H1 (cell line): ENCODE measurements at regions not wholly inside any gene's neighbourhood (a gene's known extent, or its start where the extent isn't known, plus 50 kb on each side); places are given as distances from the start of the nearest gene placed in this dataset.

Experiments used
- CTCF ChIA-PET: fragments of 300-600 bp; sonication (Branson Sonifier 250); formaldehyde crosslinking; loops from one replicate; lab custom pipeline; 2021; ENCODE audit not compliant: partially characterized antibody; lab: Charles Lee
- POLR2A ChIA-PET: fragments of 300-600 bp; sonication (Branson Sonifier 250); formaldehyde crosslinking; loops from one replicate; lab custom pipeline; 2021; ENCODE audit warnings: inconsistent platforms; ENCODE audit not compliant: partially characterized antibody; lab: Charles Lee
- DNase-seq, 2 experiments: peaks; one replicate each; pipeline versions ENCODE4 v3.0.0 to v3.0.0-alpha.2; 2010 to 2022; ENCODE audit warnings: low spot score in 2 of 2, low read depth in 1 of 2, mixed read lengths in 1 of 2
- FAIRE-seq: peaks from 2 replicates; lab custom pipeline; 2011; peaks lifted over from hg19 to GRCh38; lab: Jason Lieb, UNC
- H2AFZ ChIP-seq: 2 replicates; pipeline ENCODE4 v1.8.1; 2012; ENCODE audit warnings: low read length, inconsistent platforms
- H2AK5ac ChIP-seq: 2 replicates; pipeline ENCODE4 v1.6.1; 2013; ENCODE audit warnings: low read depth, low read length
- H2BK120ac ChIP-seq: replicated peaks from 2 replicates; pipeline ENCODE3; 2013; ENCODE audit warnings: low read depth, low read length, inconsistent platforms
- H2BK12ac ChIP-seq: 2 replicates; pipeline ENCODE4 v1.6.1; 2013; ENCODE audit warnings: low read depth, low read length
- H2BK15ac ChIP-seq: 2 replicates; pipeline ENCODE4 v1.6.1; 2013; ENCODE audit warnings: low read length
- H2BK20ac ChIP-seq: 2 replicates; pipeline ENCODE4 v1.6.1; 2013; ENCODE audit warnings: low read length
- H2BK5ac ChIP-seq: 2 replicates; pipeline ENCODE4 v1.6.1; 2013; ENCODE audit warnings: low read depth, low read length
- H3K14ac ChIP-seq: 2 replicates; pipeline ENCODE4 v1.6.1; 2013; ENCODE audit warnings: inconsistent platforms; ENCODE audit not compliant: insufficient read length
- H3K18ac ChIP-seq: 2 replicates; pipeline ENCODE4 v1.6.1; 2013; ENCODE audit warnings: low read length; ENCODE audit errors: extremely low read depth
- H3K23ac ChIP-seq: 2 replicates; pipeline ENCODE4 v1.6.1; 2013; ENCODE audit warnings: inconsistent platforms; ENCODE audit not compliant: insufficient read length
- H3K23me2 ChIP-seq: 2 replicates; pipeline ENCODE4 v1.6.1; 2013; ENCODE audit warnings: low read depth, low read length
- H3K27ac ChIP-seq: 2 replicates; pipeline ENCODE4 v1.6.1; 2011; ENCODE audit warnings: low read depth, low read length, inconsistent platforms
- H3K27me3 ChIP-seq, 4 experiments: replicated peaks in 1 of 4; 1 replicate in 1 of 4; 2 replicates in 3 of 4; pipeline versions ENCODE4 v1.6.1 to v1.8.1; 2011 to 2013; ENCODE audit warnings: low read length in 3 of 4, mild to moderate bottlenecking in 3 of 4, inconsistent platforms in 2 of 4, mixed read lengths in 2 of 4, moderate library complexity in 1 of 4; ENCODE audit not compliant: control insufficient read depth in 3 of 4, insufficient read depth in 3 of 4; ENCODE audit errors: extremely low read depth in 1 of 4
- H3K36me3 ChIP-seq, 4 experiments: 2 replicates each; pipeline versions ENCODE4 v1.6.1 to v1.8.1; 2011 to 2013; ENCODE audit warnings: mild to moderate bottlenecking in 4 of 4, low read length in 3 of 4, moderate library complexity in 2 of 4, control low read depth in 1 of 4, inconsistent platforms in 1 of 4; ENCODE audit not compliant: insufficient read depth in 4 of 4, control insufficient read depth in 2 of 4
- H3K4ac ChIP-seq: replicated peaks from 2 replicates; pipeline ENCODE3; 2013; ENCODE audit warnings: low read length, low read depth, mixed read lengths, inconsistent platforms; ENCODE audit not compliant: insufficient read length
- H3K4me1 ChIP-seq, 4 experiments: replicated peaks in 1 of 4; 1 replicate in 1 of 4; 2 replicates in 3 of 4; pipeline versions ENCODE4 v1.6.1 to v1.8.1; 2011 to 2013; ENCODE audit warnings: low read length in 3 of 4, inconsistent platforms in 2 of 4, mixed read lengths in 1 of 4; ENCODE audit not compliant: insufficient read depth in 4 of 4, control insufficient read depth in 3 of 4
- H3K4me2 ChIP-seq, 2 experiments: 2 replicates each; pipeline versions ENCODE4 v1.6.1 to v1.8.1; 2011 to 2013; ENCODE audit warnings: low read depth in 2 of 2, low read length in 2 of 2, control low read depth in 1 of 2, inconsistent platforms in 1 of 2, mild to moderate bottlenecking in 1 of 2; ENCODE audit not compliant: insufficient read depth in 1 of 2
- H3K4me3 ChIP-seq, 4 experiments: fragments of 200-600, 300-600 bp in 1 of 4; sonication (generic), shearing (Covaris generic), sonication (Bioruptor Twin) in 1 of 4; 2 replicates each; pipeline versions ENCODE4 v1.5.1 to v1.8.1; 2011 to 2016; ENCODE audit warnings: low read length in 4 of 4, low read depth in 3 of 4, control low read depth in 2 of 4, inconsistent platforms in 2 of 4, mild to moderate bottlenecking in 2 of 4, mixed read lengths in 1 of 4, moderate library complexity in 1 of 4; ENCODE audit not compliant: insufficient read depth in 2 of 4; ENCODE audit errors: extremely low read depth in 1 of 4
- H3K56ac ChIP-seq: replicated peaks from 2 replicates; pipeline ENCODE3; 2013; ENCODE audit warnings: low read depth, mild to moderate bottlenecking, mixed read lengths, low read length, inconsistent platforms; ENCODE audit not compliant: insufficient read length
- H3K79me1 ChIP-seq: 2 replicates; pipeline ENCODE4 v1.6.1; 2013; ENCODE audit warnings: low read depth, low read length, control low read depth
- H3K79me2 ChIP-seq, 2 experiments: 2 replicates each; pipeline versions ENCODE4 v1.6.1 to v1.8.1; 2012 to 2013; ENCODE audit warnings: low read length in 2 of 2, mild to moderate bottlenecking in 2 of 2, inconsistent platforms in 1 of 2; ENCODE audit not compliant: insufficient read depth in 2 of 2, control insufficient read depth in 1 of 2
- H3K9ac ChIP-seq, 4 experiments: replicated peaks in 1 of 4; 1 replicate in 1 of 4; 2 replicates in 3 of 4; pipeline versions ENCODE4 v1.6.1 to v1.8.1; 2011 to 2013; ENCODE audit warnings: low read depth in 3 of 4, low read length in 3 of 4, control low read depth in 2 of 4, mild to moderate bottlenecking in 2 of 4, moderate library complexity in 2 of 4, inconsistent platforms in 1 of 4; ENCODE audit errors: extremely low read depth in 1 of 4
- H3K9me3 ChIP-seq, 2 experiments: 2 replicates each; pipeline versions ENCODE4 v1.6.1 to v1.8.1; 2012 to 2013; ENCODE audit warnings: mild to moderate bottlenecking in 2 of 2, moderate library complexity in 2 of 2, control low read depth in 1 of 2, inconsistent platforms in 1 of 2, low read depth in 1 of 2, low read length in 1 of 2, mixed read lengths in 1 of 2; ENCODE audit not compliant: insufficient read depth in 2 of 2
- H4K20me1 ChIP-seq, 2 experiments: replicated peaks in 1 of 2; 2 replicates each; pipeline versions ENCODE3 to v1.8.1; 2011 to 2013; ENCODE audit warnings: inconsistent platforms in 2 of 2, low read length in 2 of 2, mild to moderate bottlenecking in 1 of 2; ENCODE audit not compliant: insufficient read depth in 2 of 2, control insufficient read depth in 1 of 2
- H4K5ac ChIP-seq: 2 replicates; pipeline ENCODE4 v1.6.1; 2013; ENCODE audit warnings: low read length, low read depth, mixed read lengths, inconsistent platforms; ENCODE audit not compliant: insufficient read length
- H4K8ac ChIP-seq: 2 replicates; pipeline ENCODE4 v1.8.0; 2013; ENCODE audit warnings: mild to moderate bottlenecking, moderate library complexity, low read length, inconsistent platforms; ENCODE audit not compliant: insufficient read depth; ENCODE audit errors: extremely low read depth
- H4K91ac ChIP-seq: replicated peaks from 2 replicates; pipeline ENCODE3; 2013; ENCODE audit warnings: low read length, mixed read lengths, inconsistent platforms; ENCODE audit not compliant: insufficient read length
- BCL11A ChIP-seq, 2 experiments: IDR thresholded peaks; one replicate each; pipeline ENCODE4 v1.6.1; 2011; ENCODE audit warnings: low read depth in 2 of 2, low read length in 2 of 2, mild to moderate bottlenecking in 2 of 2
- CBX5 ChIP-seq: fragments of 300-800, 300-1000 bp; sonication (generic); IDR thresholded peaks from 2 replicates; pipeline ENCODE4 v1.7.1; 2016; ENCODE audit warnings: antibody characterized with exemption, low read length, low read depth
- CBX8 ChIP-seq: fragments of 300-800, 300-1000 bp; sonication (generic); IDR thresholded peaks from 2 replicates; pipeline ENCODE4 v1.7.1; 2016; ENCODE audit warnings: low read depth, low read length, borderline replicate concordance
- CTBP2 ChIP-seq: IDR thresholded peaks from 2 replicates; pipeline ENCODE4 v1.7.0; 2011; ENCODE audit warnings: borderline replicate concordance, mild to moderate bottlenecking, moderate library complexity, mixed read lengths, low read length; ENCODE audit not compliant: insufficient read depth, insufficient read length
- EZH2 ChIP-seq: fragments of 200-600 bp; sonication (generic); IDR thresholded peaks from 2 replicates; pipeline ENCODE4 v1.7.1; 2012; ENCODE audit warnings: low read depth, mild to moderate bottlenecking, moderate library complexity, low read length, inconsistent platforms; ENCODE audit not compliant: severe bottlenecking
- JUN ChIP-seq: IDR thresholded peaks from 2 replicates; pipeline ENCODE4 v1.6.1; 2011; ENCODE audit warnings: low read depth, mild to moderate bottlenecking, improper control_type of control experiment, low read length
- KDM4A ChIP-seq: IDR thresholded peaks from one replicate; pipeline ENCODE4 v1.7.1; 2012; ENCODE audit warnings: low read depth, mild to moderate bottlenecking, moderate library complexity, low read length, inconsistent platforms; ENCODE audit not compliant: severe bottlenecking
- MAX ChIP-seq: IDR thresholded peaks from 2 replicates; pipeline ENCODE4 v1.6.1; 2012; ENCODE audit warnings: inconsistent platforms
- RBBP5 ChIP-seq: IDR thresholded peaks from 2 replicates; pipeline ENCODE4 v1.7.1; 2012; ENCODE audit warnings: low read depth, mild to moderate bottlenecking, inconsistent platforms, low read length, moderate library complexity, borderline replicate concordance
- RFX5 ChIP-seq: IDR thresholded peaks from 2 replicates; pipeline ENCODE4 v1.6.1; 2011; ENCODE audit warnings: low read depth, low read length, improper control_type of control experiment, borderline replicate concordance
- SP4 ChIP-seq: IDR thresholded peaks from 2 replicates; pipeline ENCODE4 v1.6.1; 2012; ENCODE audit warnings: low read length, inconsistent platforms
- TEAD4 ChIP-seq: IDR thresholded peaks from 2 replicates; pipeline ENCODE4 v1.6.1; 2012; ENCODE audit warnings: low read depth, low read length, inconsistent platforms, mixed read lengths
- YY1 ChIP-seq: IDR thresholded peaks from 2 replicates; pipeline ENCODE4 v1.6.1; 2011; ENCODE audit warnings: low read depth, mild to moderate bottlenecking, low read length
- ZNF274 ChIP-seq: IDR thresholded peaks from 2 replicates; pipeline ENCODE4 v1.7.0; 2012; ENCODE audit warnings: low read length, borderline replicate concordance; ENCODE audit errors: extremely low read depth
- WGBS, 2 experiments: shearing (Covaris generic) in 1 of 2; methylation state at CpG; one replicate each; pipeline versions ENCODE4 v1.1.6 to v1.1.7; 2013 to 2015; ENCODE audit warnings: low lambda C conversion rate in 2 of 2, mixed read lengths in 2 of 2, inconsistent platforms in 1 of 2, low coverage in 1 of 2, missing lambda C conversion rate in 1 of 2; ENCODE audit not compliant: insufficient replicate concordance in 2 of 2, insufficient coverage in 1 of 2, insufficient read length in 1 of 2; ENCODE audit errors: extremely low coverage in 1 of 2, missing lambda C conversion rate in 1 of 2; 5-methylcytosine and 5-hydroxymethylcytosine counted together

- no peak overlapping the region for H2BK15ac ChIP-seq
- CTCF ChIA-PET, result interaction anchor here (1.3 kb wide), 1 partner anchor 48 kb away, joined by 3 read pairs; no protein-coding TSS in a partner anchor
- H3K36me3 ChIP-seq, result no peaks in the 10 kb centered on the region
- DNase-seq, result no peak
- no peak overlapping the region for H3K9ac ChIP-seq
- no peak overlapping the region for H2AFZ ChIP-seq
- no peak overlapping the region for H4K5ac ChIP-seq
- H4K91ac ChIP-seq, result no peak overlapping the region
- no peak for FAIRE-seq
- no peak overlapping the region for H3K4me3 ChIP-seq
- H3K79me1 ChIP-seq, result no peaks in the 10 kb centered on the region
- H3K14ac ChIP-seq, result no peak overlapping the region
- no peak overlapping the region for H2AK5ac ChIP-seq
- H3K4ac ChIP-seq, result no peak overlapping the region
- H3K4me1 ChIP-seq, result peaks cover 0 to 9% (median 4%) of the 10 kb centered on the region in 4 experiments; a peak in 4 of 7 replicates
- no peaks in the 10 kb centered on the region for H4K20me1 ChIP-seq
- H2BK12ac ChIP-seq, result no peak overlapping the region
- POLR2A ChIA-PET, result no interaction called here
- 92% methylated on average over 1 of the region's 1 CpG; no CpG with 5 or more reads in 1 of the 2 experiments for WGBS, 2 experiments
- no peak overlapping the region for H3K56ac ChIP-seq
- H2BK20ac ChIP-seq, result no peak overlapping the region
- H4K8ac ChIP-seq, result no peak overlapping the region
- no peak overlapping the region for H3K27ac ChIP-seq
- H3K4me2 ChIP-seq, result no peak overlapping the region
- H3K27me3 ChIP-seq, result no peaks in the 10 kb centered on the region
- no peaks in the 10 kb centered on the region for H3K9me3 ChIP-seq
- H3K18ac ChIP-seq, result no peak overlapping the region
- no peak overlapping the region for H2BK120ac ChIP-seq
- no peaks in the 10 kb centered on the region for H3K79me2 ChIP-seq
- TF ChIP-seq CTBP2 (no peak), EZH2 (no peak), MAX (no peak), CBX5 (no peak), TEAD4 (no peak), ZNF274 (no peak), BCL11A (IDR thresholded peaks at IDR 0.05; ENCODE audit: low read depth in 2 of 2, low read length in 2 of 2) (no peak), SP4 (no peak), JUN (no peak), RBBP5 (no peak), RFX5 (no peak), YY1 (no peak), KDM4A (no peak), CBX8 (no peak)
- no peak overlapping the region for H3K23ac ChIP-seq
- H3K23me2 ChIP-seq, result no peaks in the 10 kb centered on the region; the same call in 1 of the 2 replicates
- H2BK5ac ChIP-seq, result no peak overlapping the region
Observed at GRCh38 chr11:114844896-114845295, 166.6 kb downstream of the NXPE2 start.
